ENCODE measurements at regions not wholly inside any gene's neighbourhood (a gene's known extent, or its start where the extent isn't known, plus 50 kb on each side); places are given as distances from the start of the nearest gene placed in this dataset.

DNA sequence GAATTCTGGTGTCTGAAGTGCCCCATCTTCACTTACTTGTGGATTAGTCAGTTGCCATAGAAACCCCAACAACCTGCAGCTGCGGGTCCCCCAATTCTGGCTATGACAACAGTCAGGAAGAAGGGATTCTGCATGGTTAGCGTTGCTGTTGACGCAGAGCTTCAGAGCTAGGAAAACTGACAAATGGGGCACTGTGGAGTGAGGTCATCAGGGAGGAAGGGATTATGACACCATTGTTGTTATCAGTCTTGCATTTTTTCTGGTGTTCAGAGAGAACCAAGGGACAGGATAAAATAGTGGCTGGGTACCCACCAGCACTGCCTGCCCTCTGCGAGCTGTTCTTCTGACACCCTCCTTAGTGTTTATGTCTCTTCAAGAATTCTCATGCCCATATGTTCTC is 367.7 kb upstream of the ARRDC4 start:
- DNase-seq (ENCODE audit: low read depth) = peak; percentile 6

DNA sequence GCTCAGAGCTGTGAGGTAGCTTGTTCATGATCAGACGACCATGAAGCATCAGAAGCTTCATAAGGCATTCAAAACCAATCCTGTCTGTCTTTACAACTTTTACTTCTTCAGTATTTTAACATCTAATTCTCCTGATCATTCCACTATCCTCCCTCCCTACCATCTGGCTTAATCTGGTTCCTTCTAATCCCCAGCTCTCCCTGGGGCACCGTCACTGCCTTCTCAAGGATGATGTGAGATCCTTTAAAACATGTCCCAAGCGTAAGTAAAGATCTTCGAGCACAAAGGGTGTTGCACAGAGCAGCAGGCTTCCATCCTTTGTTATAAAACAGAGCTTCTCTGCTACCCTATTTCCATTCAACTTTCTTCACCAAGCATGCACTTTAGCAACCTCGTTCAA is 362.7 kb upstream of the ARRDC4 start:
- peak; percentile 6 for DNase-seq (ENCODE audit: low read depth)

DNA sequence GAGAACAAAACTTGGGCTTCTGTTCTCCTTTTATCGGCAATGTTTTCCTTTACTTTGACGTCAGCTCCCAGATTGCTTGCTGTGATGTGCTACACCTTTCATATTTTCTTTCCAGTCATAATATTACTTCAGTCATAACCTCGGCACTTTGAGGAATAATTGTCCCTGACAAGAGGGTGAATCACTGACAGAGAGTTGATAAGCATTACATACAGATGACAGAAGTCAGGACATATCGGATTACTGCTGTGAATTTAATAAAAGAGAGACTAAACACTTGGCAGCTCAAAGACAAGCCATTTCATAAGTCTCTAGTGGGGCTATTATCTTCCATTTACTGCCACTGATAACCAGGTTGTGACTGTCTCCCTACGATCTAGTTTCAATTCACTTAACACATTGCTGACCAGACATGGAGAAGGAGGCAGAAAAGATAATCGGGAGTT is 362.1 kb upstream of the ARRDC4 start:
- DNase-seq (ENCODE audit: low read depth) = peak; percentile 57

DNA sequence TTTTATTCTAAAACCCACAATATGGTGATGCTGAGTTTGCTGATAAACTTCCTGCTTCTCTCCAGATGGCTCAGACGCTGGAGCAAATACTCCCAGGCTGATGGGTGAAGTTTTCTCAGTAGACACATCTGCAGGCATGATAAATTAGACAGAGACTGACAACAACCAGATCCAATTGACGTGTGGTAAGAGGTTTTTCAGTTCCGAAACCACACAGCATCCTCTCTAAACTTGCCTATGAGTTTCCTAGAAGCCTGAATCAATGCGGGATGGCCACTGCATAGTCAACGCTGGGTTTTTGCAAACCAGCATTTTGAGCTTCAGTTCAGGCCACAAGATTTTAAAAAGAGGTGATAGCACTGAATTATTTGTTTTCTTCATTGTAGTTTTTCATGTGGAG is 360.3 kb upstream of the ARRDC4 start:
- no peak for DNase-seq (ENCODE audit: low read depth)

DNA sequence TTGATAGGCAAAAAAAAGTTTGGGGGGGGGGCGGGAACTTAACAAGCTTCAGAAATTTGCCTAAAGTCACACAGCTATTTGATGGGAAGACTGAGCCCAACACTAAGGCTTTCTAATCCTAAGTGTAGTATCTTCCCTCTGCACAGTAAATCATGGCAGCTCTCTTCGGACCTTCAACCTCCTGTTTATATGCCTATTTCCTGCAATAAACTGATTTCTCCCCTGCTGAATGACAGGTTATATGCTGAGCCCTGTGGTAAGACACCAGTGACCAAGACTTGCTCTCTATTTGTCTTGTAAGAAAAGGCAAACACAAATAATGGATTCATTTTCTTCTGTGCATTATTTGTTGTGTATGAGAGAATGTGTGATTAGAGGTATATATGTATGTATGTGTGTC is 355.8 kb upstream of the ARRDC4 start:
- DNase-seq (ENCODE audit: low read depth) = no peak

DNA sequence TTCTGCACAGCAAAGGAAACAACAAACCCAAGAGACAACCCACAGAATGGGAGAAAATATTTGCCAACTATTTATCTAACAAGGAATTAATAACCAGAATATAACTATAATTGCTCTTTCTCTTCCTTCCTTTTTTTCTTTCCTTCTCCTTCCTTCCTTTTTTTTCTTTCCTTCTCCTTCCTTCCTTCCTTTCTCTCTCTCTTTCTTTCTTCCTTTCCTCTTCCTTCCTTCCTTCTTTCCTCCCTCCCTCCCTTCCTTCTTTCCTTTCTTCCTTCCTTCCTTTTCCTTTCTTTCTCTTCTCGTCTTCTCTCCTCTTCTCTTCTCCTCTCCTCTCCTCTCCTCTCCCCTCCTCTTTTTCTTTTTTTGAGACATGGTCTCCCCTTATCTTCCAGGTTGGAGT is 345.4 kb upstream of the ARRDC4 start:
- no peak for DNase-seq (ENCODE audit: low read depth)

DNA sequence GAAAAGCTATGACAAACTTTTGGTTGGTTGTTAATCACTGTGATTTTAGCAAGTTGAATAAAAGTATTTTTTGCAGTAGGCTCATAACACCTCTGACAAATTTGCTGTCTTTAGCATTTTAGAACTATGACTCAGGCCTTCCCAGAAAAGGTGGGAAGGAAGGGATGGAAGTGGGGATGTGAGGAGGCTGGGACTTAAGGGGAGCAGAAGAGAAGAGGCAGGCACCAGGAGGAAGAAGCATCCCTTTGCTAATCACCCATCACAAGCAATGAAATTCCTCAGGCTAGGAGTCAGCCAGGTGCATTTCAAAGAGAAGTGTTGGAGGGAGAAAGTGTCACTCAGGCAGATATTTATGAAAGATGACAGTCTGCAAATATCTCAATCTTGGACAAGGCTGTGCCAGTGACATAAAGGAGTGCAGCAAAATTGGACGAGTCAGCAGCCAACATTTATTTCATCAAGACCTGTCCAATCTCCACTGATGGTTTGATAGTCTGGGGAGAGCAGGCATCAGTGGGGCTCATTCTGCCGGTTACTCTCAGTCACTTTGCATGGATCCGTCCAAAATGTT is 337.3 kb upstream of the ARRDC4 start:
- DNase-seq (ENCODE audit: low read depth) = no peak

DNA sequence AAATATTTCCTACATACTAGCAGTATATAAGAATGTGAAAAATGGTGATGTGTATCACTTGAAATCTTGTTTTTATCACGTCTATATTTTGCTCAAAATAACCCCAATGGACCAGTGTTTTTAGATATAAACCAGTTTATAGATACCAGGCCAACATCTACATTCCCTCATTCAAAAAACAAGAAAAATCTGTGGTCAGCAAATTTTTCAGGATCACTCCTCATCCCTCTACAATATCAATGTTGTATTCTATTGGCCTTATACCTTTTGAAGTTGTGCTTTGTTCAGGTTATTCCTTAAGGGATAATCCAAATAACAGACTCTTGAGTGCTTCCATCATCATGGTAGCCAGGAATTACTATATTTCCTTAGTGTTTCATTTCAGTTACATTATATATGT is 332.9 kb upstream of the ARRDC4 start:
- no peak for DNase-seq (ENCODE audit: low read depth)

DNA sequence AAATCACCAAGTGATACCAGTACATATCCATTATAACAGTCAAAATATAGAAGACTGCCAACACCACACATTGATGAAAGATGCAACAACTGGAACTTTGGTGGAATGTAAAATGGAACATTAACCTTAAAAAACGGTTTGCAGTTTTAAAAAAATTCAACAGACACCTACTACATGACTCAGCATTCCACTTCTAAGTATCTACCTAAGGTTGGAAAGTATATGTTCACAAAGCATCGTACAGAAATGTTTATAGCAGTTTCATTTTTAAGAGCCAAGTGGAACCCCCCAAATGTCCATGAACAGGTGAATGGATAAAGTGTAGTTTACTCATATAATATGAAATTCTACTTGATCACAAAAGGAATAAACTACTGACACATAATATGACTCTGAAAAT is 314.7 kb upstream of the ARRDC4 start:
- DNase-seq (ENCODE audit: low read depth) = no peak

DNA sequence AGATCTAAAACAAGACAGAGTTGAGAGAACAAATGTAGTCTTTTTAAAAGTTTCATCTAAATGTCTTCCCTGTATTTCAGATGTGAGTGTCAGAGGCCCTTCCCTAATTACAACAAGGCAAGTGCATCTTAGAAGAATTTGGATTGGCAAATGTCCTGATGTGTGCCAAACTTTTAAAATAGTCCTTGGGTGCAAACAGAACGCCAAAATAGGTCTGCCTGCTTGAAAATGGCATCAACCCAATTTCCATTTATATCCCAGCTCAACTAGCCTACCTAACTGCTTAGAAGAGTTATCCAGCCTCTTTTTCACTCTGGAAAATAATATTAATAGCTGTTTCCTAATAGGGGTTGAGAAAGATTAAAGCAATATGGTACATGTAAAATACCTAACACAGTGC is 311.8 kb upstream of the ARRDC4 start:
- no peak for DNase-seq (ENCODE audit: low read depth)

DNA sequence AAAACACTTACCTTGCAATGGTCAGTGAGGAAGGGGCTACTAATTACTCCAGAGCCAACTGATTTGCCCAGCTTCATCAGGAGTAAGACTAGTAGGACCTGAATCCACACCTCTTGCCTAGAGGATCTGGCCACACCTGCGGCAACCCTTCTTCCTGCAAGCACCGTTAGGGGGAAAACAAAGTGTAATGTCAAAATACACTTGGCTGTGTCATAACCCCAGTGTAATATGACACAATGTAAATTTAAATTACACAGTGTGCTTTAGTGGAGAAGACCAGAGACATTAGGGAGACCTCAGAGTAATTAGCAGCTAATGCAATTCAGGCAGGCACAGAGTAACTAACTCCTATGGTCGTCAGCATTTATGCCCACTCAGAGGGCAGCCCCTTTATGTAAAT is 308.5 kb upstream of the ARRDC4 start:
- DNase-seq (ENCODE audit: low read depth) = no peak

DNA sequence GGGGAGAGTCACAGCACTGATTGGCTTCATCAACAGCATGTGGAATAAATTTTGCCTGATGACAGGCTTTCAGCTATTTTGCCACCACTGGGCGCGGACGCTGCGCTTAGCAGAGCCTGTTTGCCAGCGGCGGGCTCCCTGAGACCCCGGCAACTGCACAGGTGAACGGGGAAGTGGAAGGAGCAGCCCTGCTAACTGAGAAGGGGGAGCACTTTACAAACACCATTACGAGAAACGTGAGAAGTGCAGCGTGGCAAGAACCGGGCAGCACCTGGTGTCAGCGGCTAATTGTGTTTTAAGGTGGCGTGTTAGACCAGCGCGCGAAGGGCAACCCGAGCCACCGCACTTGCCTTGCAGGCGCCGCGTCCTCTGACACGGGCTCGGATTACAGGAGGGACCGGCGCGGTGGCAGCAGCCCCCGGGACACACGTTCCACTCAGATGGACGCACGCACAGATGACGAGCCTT is 307.8 kb upstream of the ARRDC4 start:
- peak; percentile 35 for DNase-seq (ENCODE audit: low read depth)

DNA sequence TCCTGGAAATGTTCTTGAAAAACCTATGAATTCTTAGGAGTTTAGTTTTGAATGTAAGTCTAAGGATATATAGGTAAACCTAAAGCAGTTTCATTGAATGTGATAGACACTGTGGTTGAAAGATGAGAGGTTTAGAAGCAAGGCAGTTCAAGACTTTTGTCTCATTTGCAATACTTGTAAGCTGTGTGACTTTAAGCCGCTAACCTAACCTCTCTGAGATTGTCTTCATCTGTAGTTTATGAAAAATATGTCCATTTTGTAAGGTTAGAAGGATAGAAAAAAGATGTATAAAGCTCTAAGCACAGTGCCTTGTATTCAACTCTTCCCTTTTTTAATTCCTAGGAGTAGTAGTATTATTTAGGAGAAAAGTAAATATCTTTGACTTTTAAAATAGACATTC is 306.6 kb upstream of the ARRDC4 start:
- DNase-seq (ENCODE audit: low read depth) = no peak

DNA sequence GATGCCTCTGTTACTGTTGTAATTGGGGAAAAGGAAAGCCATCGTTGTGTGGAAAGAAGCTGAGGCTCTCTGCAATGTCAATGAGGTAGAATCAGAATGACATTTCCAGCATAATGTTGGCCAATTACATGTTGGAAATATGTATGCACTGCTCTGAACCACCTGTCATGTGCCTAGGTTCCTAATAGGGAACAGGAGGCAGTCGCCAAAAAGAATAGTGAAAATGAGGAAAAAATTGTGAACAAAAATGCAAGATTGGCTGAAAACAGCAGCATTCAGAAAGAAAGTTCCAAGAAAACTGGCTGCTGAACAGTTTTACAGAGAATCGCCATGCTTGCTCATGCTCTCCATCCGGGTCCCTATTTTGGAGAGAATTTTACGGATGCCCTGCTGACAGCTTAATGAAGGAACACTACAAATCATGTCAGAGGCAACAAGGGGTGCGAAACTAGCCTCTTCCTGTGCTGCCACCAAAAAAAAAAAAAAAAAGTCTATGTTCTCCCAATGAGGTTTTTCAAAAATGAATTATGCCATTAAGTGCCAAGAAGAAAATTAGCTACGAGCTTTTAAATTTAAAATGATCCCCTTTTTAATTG is 305.9 kb upstream of the ARRDC4 start:
- no peak for DNase-seq (ENCODE audit: low read depth)

DNA sequence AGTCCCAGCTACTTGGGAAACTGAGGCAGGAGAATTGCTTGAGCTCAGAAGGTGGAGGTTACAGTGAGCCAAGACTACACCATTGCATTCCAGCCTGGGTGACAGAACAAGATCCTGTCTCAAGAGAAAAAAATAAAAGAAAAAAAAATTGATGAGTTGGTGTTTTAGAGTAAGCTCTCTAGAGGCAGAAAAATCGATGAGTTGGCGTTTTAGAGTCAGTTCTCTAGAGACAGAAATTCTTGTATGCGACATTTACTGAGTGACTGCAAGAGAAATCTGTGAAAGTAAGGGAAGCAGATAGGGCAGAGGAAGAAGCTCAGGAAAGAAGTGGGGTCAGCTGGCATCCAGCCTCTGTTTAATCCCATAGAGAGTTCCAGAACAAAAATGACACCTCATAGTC is 298.7 kb upstream of the ARRDC4 start:
- no peak for DNase-seq (ENCODE audit: low read depth)

DNA sequence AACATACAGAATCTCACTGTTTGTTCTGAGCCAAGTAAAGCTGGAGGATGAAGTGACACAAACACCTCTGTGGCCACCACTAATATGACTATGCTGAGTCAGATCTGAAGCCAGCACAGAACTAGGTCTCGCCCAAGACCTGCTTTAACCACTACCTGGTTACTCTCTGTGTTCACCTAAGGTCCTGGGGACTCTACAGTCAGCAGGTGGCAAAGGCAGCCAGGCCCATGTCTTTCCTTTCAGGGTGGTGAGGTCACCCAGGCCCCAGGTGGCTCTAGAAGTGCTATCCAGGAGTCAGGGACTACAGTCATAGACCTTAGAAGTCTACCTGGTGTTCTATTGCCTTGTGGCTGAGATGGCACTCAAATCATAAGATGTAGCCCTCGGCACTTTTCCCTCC is 287.9 kb upstream of the ARRDC4 start:
- DNase-seq (ENCODE audit: low read depth) = no peak

DNA sequence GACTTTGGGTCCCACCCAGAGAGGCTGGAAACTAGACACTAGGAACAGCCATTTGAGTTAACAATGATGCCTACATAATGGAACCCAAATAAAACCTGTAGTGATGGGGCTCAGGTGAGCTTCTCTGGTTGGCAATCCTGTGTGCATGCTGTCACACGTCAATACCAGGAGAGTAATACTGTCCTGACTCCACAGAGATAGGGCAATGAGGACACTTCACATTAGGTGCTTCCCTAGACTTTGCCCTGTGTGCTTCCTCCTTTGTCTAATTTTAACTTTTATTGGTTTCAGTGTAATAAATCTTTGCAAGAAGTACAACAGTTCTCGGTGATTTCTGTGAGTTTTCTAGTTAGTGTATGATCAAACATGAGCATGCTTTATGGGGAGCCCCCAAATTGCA is 281.8 kb upstream of the ARRDC4 start:
- no peak for DNase-seq (ENCODE audit: low read depth)

DNA sequence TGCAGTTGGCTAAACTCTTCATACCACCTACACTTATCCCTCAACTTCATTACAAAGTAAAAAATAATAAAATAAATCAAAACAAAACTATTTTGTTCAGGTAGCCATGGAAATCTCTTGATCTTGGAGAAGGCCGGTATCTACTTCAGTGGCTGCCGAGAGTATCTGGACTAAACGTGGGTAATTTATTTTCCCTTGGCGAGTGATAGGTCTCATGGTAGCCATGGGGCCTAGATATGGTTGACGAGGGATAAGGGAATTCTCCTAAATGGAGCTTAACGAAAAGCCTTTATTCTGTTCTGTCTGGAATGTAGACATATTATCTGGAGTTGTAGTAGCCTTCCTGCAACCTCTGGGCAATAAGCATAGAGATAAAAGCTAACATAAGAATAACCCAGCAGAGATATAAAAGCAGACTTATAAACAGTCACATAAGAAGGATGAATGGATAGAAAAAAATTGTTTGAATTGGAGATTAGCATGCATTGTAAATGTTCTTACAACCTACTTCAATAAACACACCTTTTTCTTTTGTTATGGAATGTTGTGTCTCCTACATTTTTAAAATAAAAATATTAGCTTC is 281.3 kb upstream of the ARRDC4 start:
- no peak for DNase-seq (ENCODE audit: low read depth)

DNA sequence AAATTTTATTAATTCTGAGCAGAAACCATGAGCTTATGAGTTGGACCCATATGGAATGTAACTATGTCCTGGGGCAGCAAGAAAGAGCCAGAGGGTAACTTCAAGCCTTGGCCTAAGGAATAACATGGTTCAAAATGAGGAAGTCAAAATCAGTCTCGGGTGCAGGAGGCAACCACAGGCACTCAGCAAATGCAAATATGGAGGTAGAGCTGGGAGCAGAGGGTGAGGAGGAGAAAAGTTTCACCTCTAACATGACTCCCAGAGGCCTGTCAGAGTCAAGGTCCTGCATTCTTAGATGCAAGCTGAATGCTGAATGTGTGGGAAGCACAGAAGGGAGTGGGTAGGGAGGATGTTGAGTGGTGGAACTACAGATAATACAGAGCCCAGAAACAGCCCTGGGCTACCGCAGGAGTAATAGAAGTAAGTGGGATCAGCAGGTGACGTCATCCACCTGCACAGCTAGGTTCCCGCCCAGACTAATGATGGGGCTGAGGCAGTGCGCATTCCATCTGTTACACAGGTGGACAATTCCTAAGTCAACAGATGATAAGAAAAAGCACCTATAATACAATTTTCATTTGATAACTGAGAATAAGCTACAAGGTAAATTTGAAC is 279.8 kb upstream of the ARRDC4 start:
- no peak for DNase-seq (ENCODE audit: low read depth)

DNA sequence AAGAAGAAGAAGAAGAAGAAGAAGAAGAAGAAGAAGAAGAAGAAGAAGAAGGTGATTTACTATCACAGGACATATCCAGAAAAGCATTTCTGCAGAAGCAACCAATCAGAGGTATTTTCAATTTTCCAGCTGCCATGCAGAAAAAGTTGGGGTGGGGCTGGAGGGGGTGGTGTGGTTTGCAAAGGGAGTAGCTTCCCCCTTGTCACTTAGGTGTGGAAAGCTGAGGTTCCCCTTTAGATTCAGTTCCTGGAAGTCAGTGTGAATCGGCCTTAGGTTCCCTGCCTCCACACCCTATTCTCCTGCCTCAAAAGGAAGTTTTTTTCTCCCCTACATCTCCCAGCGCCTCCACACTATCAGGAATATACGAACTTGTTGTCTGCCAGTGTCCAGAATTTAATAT is 276.7 kb upstream of the ARRDC4 start:
- no peak for DNase-seq (ENCODE audit: low read depth)

DNA sequence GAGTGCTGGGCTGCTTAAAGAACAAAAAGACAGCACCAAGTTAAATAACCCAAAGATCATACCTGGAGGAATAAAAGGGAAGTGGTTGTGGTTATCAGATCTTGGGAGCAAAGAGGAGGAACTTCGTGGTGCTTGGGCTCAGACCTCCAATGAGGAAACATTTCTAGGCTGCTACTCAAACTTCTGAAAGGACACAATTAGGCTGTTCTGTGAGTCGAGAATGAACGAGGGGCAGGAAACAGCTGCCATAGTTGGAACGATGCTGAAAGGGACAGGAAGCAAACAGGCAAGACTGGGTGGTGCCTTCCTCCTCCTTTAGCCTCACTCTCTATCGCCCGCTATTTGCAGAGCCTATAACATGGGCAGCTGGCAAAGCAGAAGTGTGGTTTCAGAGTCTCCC is 276.3 kb upstream of the ARRDC4 start:
- peak; percentile 36 for DNase-seq (ENCODE audit: low read depth)

DNA sequence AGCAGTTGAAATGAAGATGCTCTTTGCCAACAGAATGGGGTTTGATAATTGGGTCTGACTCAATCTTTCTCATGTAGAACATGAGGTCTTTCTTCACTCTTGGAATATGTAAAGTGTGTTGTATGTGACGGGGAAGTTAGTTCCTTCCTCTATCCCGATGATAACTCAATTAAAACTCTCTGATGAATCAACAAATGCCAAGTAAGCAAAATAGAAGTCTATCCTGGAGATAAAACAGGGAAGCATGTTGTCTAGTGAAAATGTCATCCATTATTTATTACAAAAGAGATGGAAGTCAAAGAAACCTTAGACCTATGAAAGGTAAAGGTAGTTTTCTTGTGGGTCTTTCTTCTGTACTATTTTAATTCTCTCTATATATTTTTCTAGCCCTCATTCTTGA is 274.2 kb upstream of the ARRDC4 start:
- no peak for DNase-seq (ENCODE audit: low read depth)

DNA sequence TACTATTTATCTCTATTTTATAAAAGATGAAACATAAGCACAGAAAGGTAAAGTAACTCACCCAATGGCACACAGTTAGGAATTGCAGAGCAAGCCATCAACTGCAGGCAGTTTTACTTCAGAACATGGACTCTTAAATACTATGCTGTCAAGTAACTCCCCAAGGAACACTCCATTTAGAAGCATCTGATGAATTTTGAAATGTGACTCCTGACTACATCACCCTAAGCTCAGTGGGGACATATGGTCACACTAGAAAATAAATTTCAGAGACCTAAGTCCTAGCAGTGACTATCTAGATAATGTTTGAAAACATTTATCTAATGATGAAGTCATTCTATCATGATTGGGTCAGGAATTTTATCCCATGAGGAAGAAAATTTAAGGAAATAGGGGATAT is 272.8 kb upstream of the ARRDC4 start:
- no peak for DNase-seq (ENCODE audit: low read depth)
